HG02571 (cell line): ENCODE measurements at regions not wholly inside any gene's neighbourhood (a gene's known extent, or its start where the extent isn't known, plus 50 kb on each side); places are given as distances from the start of the nearest gene placed in this dataset.

Source experiments
- ATAC-seq: cut with Tn5 transposase; IDR thresholded peaks from one replicate; pipeline ENCODE4 v1.9.1; 2021; ENCODE audit warnings: mild to moderate bottlenecking, moderate library complexity; ENCODE audit not compliant: unreplicated experiment

- no peak for ATAC-seq
Observed at GRCh38 chr5:10876006-10876744, 115.1 kb upstream of the DAP start.

DNA sequence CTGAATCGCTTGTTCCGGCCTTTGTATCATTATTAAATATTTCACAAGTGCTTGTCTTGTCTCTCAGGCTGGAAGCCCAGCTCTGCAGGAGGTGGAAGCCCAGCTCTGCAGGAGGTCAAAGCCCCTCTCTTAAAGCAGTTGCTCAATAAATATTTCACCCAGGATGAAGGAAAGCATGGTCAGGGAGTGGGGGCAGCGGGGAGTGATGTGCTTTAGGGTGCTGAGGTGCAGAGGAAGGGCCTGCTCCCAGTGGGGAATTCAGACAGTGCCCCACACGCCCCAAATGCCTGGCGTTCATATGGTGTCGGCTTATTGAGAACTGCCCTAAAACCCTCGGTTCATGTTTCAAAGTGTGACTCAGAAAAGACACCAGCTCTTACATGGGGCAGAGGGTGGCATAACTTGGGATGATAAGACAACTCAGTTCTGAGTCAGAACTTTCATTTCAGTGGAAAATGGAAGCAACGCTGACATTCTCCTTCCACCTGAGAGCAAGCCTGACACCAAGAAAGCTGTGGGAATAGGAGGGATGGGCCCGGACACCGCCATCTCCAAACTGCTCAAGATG is 114.3 kb upstream of the DAP start:
- ATAC-seq = no peak

- ATAC-seq = no peak
Observed at GRCh38 chr5:10874541-10874940, 113.5 kb upstream of the DAP start.

DNA sequence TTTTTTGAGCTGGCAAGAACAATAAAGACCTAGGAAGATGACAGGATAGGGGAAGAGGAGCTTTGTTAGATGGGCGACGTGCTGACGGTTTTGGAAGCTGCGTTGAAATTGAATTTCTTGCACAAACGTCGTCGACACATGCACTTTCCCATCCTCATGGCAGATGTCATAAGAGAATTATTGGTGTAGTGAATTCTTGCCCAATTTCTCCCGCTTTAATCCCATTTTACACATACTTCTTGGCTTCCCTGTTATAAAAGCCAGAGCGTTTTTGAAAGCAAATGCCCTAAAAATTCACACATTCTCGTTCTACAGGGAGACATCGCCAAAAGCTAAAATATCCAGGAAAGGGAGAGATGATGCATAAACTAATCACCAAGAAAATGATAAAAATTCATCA is 109.8 kb upstream of the DAP start:
- no peak for ATAC-seq

DNA sequence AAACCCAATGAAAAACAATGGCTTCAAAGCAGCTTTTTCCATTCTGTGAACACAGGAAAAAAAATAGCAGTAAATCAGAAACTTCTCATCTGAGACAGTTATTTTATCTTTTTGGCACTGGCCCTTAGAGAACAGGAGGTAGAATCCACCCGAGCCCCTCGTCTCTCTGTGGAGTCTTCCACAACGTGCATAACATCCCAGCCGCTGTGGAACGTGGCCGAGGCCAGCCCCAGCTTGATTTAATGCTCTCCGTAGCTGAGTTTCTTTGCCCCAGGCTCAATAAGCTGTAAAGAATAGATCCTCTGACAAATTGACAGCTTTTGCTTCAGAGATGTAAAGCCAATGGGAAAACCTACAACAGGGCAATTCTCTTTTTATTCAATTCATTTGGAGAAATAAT is 107.9 kb upstream of the DAP start:
- no peak for ATAC-seq

DNA sequence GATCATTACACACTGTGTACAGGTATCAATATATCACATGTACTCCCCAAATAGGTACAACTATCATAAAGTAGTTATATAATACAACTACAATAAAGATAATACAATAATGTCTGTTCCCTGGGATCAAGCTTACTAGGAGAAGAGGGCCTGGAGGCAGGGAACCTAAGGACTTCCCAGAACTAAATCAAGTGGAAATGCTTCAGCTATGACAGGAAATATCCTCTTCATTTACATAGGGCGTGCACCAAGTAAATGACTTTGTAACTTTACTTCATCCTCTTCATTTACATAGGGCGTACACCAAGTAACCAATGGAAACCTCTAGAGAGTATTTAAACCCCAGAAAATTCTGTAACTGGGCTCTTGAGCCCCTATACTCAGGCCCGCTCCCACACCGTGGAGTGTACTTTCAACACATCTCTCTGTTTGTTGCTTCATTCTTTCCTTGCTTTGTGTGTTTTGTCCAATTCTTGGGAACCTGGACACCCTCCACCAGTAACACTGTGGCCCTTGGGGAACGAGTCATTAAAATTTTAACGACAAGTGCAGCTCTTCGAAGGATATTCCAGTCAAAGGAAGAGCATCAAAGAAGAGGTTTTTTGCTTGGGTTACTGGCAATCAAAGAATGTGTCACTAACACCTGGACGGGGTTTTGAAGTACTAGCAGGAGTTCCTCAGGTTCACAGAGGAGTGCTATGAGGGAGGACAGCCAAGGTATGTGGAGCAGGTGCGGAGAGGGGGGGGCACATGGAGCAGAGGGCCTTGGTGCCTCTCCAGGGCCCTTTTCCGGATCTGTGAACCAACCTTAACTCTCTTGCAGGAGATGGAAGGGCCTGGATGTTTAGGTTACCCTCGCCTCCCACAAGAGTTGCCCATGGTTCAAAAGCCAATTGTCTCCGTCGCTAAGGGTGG is 106.6 kb upstream of the DAP start:
- no peak for ATAC-seq

DNA sequence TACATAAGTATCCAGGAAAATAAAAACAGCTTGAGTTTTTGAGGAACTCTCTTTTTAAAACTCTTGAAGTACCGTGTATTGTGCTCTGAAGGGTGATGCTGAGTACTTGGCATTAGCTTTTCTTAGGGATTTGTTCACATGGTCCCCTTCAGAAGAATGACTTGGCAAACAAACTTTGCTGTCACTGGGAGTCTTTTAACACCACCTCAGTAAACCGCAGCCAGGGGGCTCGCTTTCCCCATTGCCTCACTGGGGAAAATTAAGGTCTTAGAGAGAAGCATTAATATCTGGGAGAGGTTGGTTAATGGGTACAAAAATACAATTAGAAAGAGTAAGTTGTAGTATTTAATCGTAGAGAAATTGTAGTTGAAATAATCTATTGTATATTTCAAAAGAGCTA is 105.9 kb upstream of the DAP start:
- no peak for ATAC-seq

DNA sequence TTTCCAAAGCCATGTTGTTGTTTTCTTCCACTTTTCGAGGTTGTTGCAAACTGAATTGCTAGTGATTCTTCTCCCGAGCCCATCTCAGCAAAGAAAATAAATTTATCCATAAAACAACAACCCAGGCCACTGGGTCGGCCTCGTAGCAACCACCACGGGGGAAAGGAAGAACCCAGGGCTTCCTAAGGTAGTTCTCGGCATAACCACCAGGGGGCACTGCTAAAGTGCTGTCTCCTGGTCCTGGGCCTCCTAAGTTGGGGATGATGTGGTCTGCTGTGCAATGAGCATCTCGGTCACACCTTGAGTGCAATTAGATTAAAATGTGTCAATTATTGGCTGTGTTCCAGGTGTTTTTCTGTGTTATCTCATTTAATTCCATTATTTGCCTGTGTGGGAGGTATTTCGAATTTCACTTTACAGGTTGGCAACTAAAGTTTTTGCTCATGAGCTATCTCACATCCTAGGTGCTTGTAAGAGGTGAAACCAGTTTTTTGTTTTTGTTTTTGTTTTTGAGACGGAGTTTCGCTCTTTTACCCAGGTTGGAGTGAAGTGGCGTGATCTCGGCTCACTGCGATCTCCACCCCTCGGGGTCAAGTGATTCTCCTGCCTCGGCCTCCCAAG is 102.8 kb upstream of the DAP start:
- ATAC-seq = peak; percentile 75

DNA sequence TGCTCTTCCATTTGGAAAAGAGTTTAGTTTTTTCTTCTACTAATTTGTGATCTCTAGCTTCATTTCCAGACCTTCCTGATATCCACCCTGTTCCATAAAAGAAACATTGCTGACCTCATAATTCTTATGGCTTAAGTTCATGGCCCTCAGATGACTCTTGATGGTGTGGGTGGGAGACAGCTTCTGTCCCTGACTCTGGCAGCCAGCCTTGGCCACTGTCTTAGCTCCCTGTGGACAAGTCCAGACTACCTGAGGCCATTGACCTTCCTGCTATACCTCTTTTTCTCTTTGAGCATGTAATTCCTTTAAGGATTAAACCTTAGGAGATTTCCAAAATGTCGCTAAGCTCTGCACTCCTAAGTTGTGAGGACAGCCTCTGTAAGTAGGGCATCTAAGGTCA is 101.1 kb upstream of the DAP start:
- ATAC-seq = no peak

- ATAC-seq = no peak
Observed at GRCh38 chr5:10861423-10861790, 100.4 kb upstream of the DAP start.

DNA sequence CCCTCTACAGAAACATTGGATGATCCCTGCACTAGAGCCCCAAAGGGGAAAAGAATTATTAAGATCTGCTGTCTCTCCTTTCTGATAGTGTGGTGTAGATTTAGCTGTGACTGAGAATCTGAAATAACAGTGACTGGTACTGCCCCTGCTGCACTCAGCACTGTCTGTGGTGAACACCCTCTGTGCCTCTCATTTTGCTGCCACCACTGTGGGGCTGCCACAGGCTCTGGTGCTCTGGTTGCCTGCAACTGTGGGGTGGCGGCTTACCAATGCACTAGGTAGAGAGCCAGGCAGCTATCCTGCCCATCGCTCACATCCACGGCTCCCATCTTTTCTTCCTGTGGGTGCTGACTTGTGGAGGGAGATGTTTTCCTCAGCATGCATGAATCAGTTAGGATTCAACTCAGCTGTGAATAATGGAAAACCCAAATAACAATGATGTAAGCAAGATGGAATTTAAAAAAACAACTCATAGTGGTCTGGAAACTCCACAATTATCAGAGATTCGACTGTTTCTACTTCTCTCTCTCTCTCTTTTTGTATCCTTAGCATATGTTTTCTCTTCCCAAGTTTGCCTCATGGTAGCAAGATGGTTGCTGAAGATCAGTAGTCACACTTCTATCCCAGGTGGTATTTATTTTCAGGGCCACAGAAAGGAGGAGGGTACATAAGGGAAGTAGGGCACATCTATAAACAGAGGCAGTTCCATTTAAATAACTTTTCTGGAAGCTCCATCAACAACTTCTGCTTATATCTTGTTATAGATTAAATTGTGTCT is 99.8 kb upstream of the DAP start:
- no peak for ATAC-seq

GRCh38 chr5:10860196-10860543 is 99.1 kb upstream of the DAP start:
- no peak for ATAC-seq

DNA sequence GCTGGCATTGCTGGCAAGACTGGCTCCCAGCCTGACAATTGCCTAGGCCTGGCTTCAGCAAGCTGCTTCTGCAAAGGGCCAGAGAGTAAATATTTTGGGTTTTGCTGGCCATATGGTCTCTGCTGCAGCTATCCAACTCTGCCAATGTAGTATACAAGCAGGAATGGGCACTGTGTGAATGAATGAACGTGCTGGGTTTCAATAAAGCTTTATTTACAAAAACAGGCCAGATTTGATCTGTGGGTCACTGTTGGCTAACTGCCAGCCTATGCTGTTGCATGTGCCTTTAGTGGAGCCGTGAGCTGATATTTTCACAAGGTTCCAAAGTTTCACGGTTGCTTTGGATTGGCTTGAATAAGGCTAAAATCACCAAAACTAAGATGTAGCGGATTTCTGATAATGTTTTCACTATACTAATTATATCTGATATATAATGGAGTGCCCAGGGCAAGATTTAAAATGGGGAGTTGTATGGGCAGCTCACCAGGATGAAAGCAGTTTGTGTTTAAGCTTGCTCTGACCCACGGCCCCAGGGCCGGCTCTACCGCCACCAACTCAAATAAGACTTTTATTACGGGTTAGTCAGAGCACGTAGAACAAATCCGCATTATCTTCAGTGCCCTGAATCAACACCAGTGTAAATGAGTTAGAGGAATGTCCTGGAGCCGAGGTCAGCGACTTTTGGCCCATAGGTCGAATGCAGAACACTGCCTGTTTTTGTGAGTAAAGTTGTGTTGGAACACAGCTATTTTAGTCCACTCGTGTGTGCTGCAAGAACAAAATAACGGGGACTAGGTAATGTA is 98.6 kb upstream of the DAP start:
- no peak for ATAC-seq

- ATAC-seq = no peak
Observed at GRCh38 chr5:10858945-10859344, 97.9 kb upstream of the DAP start.

DNA sequence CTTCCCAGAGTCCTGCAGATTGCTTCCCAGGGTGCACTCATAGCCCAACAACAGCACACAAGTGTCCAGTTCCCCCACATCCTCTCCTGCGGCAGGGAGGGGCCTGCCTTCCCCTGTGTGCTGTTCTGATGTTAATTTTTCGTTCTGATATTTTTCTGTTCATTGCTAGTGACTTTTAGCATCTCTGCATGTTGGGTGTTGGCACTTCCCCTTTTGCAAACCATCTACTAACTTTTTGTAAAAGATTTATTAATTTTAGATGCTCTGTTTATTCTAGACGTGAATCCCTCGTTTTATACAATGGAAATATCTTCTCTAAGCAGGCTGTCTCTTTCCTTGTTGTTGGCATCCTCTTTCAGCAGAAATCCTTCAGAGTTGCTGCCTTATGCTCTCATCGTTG is 97.3 kb upstream of the DAP start:
- ATAC-seq = no peak

GRCh38 chr5:10857338-10857733 is 96.3 kb upstream of the DAP start:
- no peak for ATAC-seq

GRCh38 chr5:10856683-10857337 is 95.8 kb upstream of the DAP start:
- ATAC-seq = no peak

DNA sequence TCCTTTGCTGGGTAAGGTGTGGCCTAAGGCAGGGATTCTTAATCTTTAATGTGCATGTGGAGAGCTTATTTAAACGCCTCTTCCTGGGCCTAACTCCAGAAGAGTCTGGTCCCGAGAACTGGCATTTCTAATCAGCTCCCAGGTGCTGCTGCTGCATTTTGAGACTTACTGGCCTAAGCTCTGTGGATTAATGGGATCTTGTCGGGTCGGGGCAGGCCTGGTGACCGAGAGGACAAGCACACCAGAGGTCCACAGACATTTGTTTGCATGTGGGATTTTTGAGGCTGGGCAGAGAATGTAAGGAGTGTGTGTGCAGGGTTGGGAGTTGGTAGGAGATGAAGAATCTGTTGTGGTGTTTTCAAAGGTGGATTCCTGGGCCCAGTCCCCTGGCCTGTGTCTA is 95.0 kb upstream of the DAP start:
- no peak for ATAC-seq

- no peak for ATAC-seq
Observed at GRCh38 chr5:10854506-10855277, 93.7 kb upstream of the DAP start.
